GM23338 (cell line): ENCODE measurements at regions not wholly inside any gene's neighbourhood (a gene's known extent, or its start where the extent isn't known, plus 50 kb on each side); places are given as distances from the start of the nearest gene placed in this dataset.

ENCODE experiments used
- CREB1 ChIP-seq: fragments of 250-450 bp; sonication (Bioruptor Pico); IDR thresholded peaks from 2 replicates; pipeline ENCODE4 v1.5.0; 2020; ENCODE audit warnings: low read depth, mild to moderate bottlenecking, moderate library complexity
- EZH2 ChIP-seq: fragments of 200-600 bp; sonication (generic); IDR thresholded peaks from one replicate; pipeline ENCODE4 v1.8.0; 2017; ENCODE audit warnings: antibody characterized with exemption, mild to moderate bottlenecking, low read depth; ENCODE audit not compliant: unreplicated experiment
- EZH2phosphoT487 ChIP-seq: fragments of 200-600 bp; sonication (generic); IDR thresholded peaks from one replicate; pipeline ENCODE4 v1.8.1; 2018; ENCODE audit warnings: antibody characterized with exemption; ENCODE audit not compliant: unreplicated experiment
- JUNB ChIP-seq: IDR thresholded peaks from one replicate; pipeline ENCODE4 v1.6.1; 2016; ENCODE audit warnings: antibody characterized with exemption; ENCODE audit not compliant: unreplicated experiment
- NANOG ChIP-seq: IDR thresholded peaks from 2 replicates; pipeline ENCODE4 v1.6.1; 2016; ENCODE audit warnings: antibody characterized with exemption, borderline replicate concordance
- POLR2AphosphoS5 ChIP-seq: IDR thresholded peaks from 2 replicates; pipeline ENCODE4 v1.6.1; 2016; ENCODE audit warnings: antibody characterized with exemption, low read depth
- ZNF331 ChIP-seq: fragments of 250-450 bp; sonication (Bioruptor Pico); IDR thresholded peaks from 2 replicates; pipeline ENCODE4 v1.5.0; 2020; ENCODE audit warnings: low read depth, mild to moderate bottlenecking, moderate library complexity
- TF ChIP-seq, protein P1 (sequence below), 2 experiments: fragments of 200-600 bp in 1 of 2; sonication (generic) in 1 of 2; conservative IDR thresholded peaks; 2 replicates each; pipeline versions ENCODE4 v1.5.1 to v1.6.1; 2016 to 2017; ENCODE audit warnings: antibody characterized with exemption in 2 of 2, low read depth in 2 of 2, mild to moderate bottlenecking in 2 of 2, moderate library complexity in 1 of 2
- TF ChIP-seq, protein P2 (sequence below): IDR thresholded peaks from one replicate; pipeline ENCODE4 v1.6.1; 2018; ENCODE audit warnings: antibody characterized with exemption; ENCODE audit not compliant: unreplicated experiment
- TF ChIP-seq, protein P3 (sequence below): fragments of 250-450 bp; sonication (Bioruptor Pico); IDR thresholded peaks from 2 replicates; pipeline ENCODE4 v1.5.0; 2020; ENCODE audit warnings: mild to moderate bottlenecking, moderate library complexity

DNA sequence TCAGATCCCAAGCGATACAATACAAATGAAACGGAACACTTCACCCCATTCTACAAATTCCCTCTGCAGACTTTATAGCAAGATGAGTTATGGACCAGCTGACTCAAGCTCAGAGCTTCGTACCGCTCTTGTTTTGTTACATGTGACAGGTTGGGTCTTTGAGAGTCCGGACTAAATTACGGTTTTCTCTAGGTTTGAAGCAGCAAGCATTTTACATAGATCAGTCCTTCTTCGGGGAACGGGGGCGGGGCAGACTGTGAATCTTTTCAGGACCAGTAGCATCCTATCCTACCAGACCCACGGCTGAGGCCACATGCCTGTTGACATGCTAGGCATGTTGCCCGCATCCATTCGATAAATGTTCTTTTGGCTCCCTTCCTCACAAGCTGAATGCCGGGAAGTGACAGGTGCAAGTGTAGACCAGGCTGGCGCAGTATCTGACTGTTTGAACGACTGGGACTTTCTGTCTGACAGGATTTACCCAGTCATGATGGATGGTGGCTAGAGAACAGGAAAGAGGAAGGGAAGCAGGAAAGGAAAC is 811.0 kb upstream of the GRAMD2B start:
- TF ChIP-seq, protein P1, sequence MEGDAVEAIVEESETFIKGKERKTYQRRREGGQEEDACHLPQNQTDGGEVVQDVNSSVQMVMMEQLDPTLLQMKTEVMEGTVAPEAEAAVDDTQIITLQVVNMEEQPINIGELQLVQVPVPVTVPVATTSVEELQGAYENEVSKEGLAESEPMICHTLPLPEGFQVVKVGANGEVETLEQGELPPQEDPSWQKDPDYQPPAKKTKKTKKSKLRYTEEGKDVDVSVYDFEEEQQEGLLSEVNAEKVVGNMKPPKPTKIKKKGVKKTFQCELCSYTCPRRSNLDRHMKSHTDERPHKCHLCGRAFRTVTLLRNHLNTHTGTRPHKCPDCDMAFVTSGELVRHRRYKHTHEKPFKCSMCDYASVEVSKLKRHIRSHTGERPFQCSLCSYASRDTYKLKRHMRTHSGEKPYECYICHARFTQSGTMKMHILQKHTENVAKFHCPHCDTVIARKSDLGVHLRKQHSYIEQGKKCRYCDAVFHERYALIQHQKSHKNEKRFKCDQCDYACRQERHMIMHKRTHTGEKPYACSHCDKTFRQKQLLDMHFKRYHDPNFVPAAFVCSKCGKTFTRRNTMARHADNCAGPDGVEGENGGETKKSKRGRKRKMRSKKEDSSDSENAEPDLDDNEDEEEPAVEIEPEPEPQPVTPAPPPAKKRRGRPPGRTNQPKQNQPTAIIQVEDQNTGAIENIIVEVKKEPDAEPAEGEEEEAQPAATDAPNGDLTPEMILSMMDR (conservative IDR thresholded peaks at IDR 0.05; ENCODE audit: low read depth in 2 of 2): no peak
- TF ChIP-seq, protein P2, sequence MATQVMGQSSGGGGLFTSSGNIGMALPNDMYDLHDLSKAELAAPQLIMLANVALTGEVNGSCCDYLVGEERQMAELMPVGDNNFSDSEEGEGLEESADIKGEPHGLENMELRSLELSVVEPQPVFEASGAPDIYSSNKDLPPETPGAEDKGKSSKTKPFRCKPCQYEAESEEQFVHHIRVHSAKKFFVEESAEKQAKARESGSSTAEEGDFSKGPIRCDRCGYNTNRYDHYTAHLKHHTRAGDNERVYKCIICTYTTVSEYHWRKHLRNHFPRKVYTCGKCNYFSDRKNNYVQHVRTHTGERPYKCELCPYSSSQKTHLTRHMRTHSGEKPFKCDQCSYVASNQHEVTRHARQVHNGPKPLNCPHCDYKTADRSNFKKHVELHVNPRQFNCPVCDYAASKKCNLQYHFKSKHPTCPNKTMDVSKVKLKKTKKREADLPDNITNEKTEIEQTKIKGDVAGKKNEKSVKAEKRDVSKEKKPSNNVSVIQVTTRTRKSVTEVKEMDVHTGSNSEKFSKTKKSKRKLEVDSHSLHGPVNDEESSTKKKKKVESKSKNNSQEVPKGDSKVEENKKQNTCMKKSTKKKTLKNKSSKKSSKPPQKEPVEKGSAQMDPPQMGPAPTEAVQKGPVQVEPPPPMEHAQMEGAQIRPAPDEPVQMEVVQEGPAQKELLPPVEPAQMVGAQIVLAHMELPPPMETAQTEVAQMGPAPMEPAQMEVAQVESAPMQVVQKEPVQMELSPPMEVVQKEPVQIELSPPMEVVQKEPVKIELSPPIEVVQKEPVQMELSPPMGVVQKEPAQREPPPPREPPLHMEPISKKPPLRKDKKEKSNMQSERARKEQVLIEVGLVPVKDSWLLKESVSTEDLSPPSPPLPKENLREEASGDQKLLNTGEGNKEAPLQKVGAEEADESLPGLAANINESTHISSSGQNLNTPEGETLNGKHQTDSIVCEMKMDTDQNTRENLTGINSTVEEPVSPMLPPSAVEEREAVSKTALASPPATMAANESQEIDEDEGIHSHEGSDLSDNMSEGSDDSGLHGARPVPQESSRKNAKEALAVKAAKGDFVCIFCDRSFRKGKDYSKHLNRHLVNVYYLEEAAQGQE: no peak
- TF ChIP-seq NANOG (no peak), POLR2AphosphoS5 (no peak), EZH2 (no peak), CREB1 (CRISPR knock-in tag) (no peak), JUNB (no peak), EZH2phosphoT487 (no peak), ZNF331 (CRISPR knock-in tag) (no peak)
- TF ChIP-seq, protein P3, sequence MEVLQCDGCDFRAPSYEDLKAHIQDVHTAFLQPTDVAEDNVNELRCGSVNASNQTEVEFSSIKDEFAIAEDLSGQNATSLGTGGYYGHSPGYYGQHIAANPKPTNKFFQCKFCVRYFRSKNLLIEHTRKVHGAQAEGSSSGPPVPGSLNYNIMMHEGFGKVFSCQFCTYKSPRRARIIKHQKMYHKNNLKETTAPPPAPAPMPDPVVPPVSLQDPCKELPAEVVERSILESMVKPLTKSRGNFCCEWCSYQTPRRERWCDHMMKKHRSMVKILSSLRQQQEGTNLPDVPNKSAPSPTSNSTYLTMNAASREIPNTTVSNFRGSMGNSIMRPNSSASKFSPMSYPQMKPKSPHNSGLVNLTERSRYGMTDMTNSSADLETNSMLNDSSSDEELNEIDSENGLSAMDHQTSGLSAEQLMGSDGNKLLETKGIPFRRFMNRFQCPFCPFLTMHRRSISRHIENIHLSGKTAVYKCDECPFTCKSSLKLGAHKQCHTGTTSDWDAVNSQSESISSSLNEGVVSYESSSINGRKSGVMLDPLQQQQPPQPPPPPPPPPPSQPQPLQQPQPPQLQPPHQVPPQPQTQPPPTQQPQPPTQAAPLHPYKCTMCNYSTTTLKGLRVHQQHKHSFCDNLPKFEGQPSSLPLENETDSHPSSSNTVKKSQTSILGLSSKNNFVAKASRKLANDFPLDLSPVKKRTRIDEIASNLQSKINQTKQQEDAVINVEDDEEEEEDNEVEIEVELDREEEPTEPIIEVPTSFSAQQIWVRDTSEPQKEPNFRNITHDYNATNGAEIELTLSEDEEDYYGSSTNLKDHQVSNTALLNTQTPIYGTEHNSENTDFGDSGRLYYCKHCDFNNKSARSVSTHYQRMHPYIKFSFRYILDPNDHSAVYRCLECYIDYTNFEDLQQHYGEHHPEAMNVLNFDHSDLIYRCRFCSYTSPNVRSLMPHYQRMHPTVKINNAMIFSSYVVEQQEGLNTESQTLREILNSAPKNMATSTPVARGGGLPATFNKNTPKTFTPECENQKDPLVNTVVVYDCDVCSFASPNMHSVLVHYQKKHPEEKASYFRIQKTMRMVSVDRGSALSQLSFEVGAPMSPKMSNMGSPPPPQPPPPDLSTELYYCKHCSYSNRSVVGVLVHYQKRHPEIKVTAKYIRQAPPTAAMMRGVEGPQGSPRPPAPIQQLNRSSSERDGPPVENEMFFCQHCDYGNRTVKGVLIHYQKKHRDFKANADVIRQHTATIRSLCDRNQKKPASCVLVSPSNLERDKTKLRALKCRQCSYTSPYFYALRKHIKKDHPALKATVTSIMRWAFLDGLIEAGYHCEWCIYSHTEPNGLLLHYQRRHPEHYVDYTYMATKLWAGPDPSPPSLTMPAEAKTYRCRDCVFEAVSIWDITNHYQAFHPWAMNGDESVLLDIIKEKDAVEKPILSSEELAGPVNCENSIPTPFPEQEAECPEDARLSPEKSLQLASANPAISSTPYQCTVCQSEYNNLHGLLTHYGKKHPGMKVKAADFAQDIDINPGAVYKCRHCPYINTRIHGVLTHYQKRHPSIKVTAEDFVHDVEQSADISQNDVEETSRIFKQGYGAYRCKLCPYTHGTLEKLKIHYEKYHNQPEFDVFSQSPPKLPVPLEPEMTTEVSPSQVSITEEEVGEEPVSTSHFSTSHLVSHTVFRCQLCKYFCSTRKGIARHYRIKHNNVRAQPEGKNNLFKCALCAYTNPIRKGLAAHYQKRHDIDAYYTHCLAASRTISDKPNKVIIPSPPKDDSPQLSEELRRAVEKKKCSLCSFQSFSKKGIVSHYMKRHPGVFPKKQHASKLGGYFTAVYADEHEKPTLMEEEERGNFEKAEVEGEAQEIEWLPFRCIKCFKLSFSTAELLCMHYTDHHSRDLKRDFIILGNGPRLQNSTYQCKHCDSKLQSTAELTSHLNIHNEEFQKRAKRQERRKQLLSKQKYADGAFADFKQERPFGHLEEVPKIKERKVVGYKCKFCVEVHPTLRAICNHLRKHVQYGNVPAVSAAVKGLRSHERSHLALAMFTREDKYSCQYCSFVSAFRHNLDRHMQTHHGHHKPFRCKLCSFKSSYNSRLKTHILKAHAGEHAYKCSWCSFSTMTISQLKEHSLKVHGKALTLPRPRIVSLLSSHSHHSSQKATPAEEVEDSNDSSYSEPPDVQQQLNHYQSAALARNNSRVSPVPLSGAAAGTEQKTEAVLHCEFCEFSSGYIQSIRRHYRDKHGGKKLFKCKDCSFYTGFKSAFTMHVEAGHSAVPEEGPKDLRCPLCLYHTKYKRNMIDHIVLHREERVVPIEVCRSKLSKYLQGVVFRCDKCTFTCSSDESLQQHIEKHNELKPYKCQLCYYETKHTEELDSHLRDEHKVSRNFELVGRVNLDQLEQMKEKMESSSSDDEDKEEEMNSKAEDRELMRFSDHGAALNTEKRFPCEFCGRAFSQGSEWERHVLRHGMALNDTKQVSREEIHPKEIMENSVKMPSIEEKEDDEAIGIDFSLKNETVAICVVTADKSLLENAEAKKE: no peak
